ENCODE measurements at regions not wholly inside any gene's neighbourhood (a gene's known extent, or its start where the extent isn't known, plus 50 kb on each side); places are given as distances from the start of the nearest gene placed in this dataset.

DNA sequence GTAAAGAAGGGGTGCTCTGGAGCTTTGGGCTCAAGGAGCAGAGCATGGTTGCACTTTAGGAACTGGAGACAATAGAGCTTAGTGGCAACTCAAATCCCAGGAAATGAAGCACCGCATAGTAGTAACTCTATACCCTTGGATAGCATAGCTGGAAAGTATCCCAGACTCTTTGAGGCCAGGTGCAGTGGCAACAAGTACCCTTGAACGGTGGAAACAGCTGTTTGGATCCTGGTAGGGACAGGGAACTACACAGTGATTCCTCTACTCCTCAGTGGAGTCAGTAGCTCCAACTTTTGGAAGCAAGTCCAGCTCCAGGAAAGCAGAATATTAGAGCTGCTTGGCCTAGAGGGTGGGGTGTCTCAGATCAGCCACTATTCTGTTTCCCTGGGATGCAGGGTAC lies 129.0 kb upstream of the WSCD2 start:
- Histone ChIP-seq H3K4me1 (ENCODE audit: insufficient read depth) (no peaks in the 10 kb centered on the region), H3K36me3 (ENCODE audit: insufficient read depth) (no peaks in the 10 kb centered on the region), H3K27ac (ENCODE audit: low read depth) (no peak overlapping the region), H3K4me2 (no peak overlapping the region), H3K79me2 (replicated peaks; ENCODE audit: insufficient read depth) (no peaks in the 10 kb centered on the region), H3K9me2 (ENCODE audit: insufficient read depth) (no peaks in the 10 kb centered on the region), H3K4me3 (no peak overlapping the region), H2AFZ (no peak overlapping the region), H3F3A (replicated peaks; ENCODE audit: low read depth) (no peaks in the 10 kb centered on the region), H4K20me1 (replicated peaks; ENCODE audit: insufficient read depth) (no peaks in the 10 kb centered on the region), H3K27me3 (ENCODE audit: insufficient read depth) (no peaks in the 10 kb centered on the region)
- no peak overlapping the region for H3K4me3 Mint-ChIP-seq
- no peak for ATAC-seq
- no peaks in the 10 kb centered on the region; the same call in 2 of the 3 replicates for H3K9me3 Mint-ChIP-seq
- no peak for TF ChIP-seq ZNF114 (CRISPR knock-in tag; IDR thresholded peaks at IDR 0.05)
- no peak for TF ChIP-seq POLR2AphosphoS5 (IDR thresholded peaks at IDR 0.05; ENCODE audit: low read depth)
- TF ChIP-seq ZNF331 (CRISPR knock-in tag; IDR thresholded peaks at IDR 0.05; ENCODE audit: low read depth): no peak
- TF ChIP-seq STAT1 (IDR thresholded peaks at IDR 0.05; ENCODE audit: unreplicated experiment): no peak
- no peak for TF ChIP-seq NANOG (IDR thresholded peaks at IDR 0.05; ENCODE audit: borderline replicate concordance)
- TF ChIP-seq REST (IDR thresholded peaks at IDR 0.05; ENCODE audit: unreplicated experiment): no peak
- no peak for TF ChIP-seq CREB1 (CRISPR knock-in tag; IDR thresholded peaks at IDR 0.05; ENCODE audit: low read depth)
- TF ChIP-seq EZH2phosphoT487 (IDR thresholded peaks at IDR 0.05; ENCODE audit: unreplicated experiment): no peak
- TF ChIP-seq EZH2 (IDR thresholded peaks at IDR 0.05; ENCODE audit: low read depth, unreplicated experiment): no peak
- TF ChIP-seq, protein P1, sequence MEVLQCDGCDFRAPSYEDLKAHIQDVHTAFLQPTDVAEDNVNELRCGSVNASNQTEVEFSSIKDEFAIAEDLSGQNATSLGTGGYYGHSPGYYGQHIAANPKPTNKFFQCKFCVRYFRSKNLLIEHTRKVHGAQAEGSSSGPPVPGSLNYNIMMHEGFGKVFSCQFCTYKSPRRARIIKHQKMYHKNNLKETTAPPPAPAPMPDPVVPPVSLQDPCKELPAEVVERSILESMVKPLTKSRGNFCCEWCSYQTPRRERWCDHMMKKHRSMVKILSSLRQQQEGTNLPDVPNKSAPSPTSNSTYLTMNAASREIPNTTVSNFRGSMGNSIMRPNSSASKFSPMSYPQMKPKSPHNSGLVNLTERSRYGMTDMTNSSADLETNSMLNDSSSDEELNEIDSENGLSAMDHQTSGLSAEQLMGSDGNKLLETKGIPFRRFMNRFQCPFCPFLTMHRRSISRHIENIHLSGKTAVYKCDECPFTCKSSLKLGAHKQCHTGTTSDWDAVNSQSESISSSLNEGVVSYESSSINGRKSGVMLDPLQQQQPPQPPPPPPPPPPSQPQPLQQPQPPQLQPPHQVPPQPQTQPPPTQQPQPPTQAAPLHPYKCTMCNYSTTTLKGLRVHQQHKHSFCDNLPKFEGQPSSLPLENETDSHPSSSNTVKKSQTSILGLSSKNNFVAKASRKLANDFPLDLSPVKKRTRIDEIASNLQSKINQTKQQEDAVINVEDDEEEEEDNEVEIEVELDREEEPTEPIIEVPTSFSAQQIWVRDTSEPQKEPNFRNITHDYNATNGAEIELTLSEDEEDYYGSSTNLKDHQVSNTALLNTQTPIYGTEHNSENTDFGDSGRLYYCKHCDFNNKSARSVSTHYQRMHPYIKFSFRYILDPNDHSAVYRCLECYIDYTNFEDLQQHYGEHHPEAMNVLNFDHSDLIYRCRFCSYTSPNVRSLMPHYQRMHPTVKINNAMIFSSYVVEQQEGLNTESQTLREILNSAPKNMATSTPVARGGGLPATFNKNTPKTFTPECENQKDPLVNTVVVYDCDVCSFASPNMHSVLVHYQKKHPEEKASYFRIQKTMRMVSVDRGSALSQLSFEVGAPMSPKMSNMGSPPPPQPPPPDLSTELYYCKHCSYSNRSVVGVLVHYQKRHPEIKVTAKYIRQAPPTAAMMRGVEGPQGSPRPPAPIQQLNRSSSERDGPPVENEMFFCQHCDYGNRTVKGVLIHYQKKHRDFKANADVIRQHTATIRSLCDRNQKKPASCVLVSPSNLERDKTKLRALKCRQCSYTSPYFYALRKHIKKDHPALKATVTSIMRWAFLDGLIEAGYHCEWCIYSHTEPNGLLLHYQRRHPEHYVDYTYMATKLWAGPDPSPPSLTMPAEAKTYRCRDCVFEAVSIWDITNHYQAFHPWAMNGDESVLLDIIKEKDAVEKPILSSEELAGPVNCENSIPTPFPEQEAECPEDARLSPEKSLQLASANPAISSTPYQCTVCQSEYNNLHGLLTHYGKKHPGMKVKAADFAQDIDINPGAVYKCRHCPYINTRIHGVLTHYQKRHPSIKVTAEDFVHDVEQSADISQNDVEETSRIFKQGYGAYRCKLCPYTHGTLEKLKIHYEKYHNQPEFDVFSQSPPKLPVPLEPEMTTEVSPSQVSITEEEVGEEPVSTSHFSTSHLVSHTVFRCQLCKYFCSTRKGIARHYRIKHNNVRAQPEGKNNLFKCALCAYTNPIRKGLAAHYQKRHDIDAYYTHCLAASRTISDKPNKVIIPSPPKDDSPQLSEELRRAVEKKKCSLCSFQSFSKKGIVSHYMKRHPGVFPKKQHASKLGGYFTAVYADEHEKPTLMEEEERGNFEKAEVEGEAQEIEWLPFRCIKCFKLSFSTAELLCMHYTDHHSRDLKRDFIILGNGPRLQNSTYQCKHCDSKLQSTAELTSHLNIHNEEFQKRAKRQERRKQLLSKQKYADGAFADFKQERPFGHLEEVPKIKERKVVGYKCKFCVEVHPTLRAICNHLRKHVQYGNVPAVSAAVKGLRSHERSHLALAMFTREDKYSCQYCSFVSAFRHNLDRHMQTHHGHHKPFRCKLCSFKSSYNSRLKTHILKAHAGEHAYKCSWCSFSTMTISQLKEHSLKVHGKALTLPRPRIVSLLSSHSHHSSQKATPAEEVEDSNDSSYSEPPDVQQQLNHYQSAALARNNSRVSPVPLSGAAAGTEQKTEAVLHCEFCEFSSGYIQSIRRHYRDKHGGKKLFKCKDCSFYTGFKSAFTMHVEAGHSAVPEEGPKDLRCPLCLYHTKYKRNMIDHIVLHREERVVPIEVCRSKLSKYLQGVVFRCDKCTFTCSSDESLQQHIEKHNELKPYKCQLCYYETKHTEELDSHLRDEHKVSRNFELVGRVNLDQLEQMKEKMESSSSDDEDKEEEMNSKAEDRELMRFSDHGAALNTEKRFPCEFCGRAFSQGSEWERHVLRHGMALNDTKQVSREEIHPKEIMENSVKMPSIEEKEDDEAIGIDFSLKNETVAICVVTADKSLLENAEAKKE (CRISPR knock-in tag; IDR thresholded peaks at IDR 0.05): no peak
- H3K36me3 Mint-ChIP-seq (ENCODE audit: low read depth): no peaks in the 10 kb centered on the region
- no peaks in the 10 kb centered on the region for H3K4me1 Mint-ChIP-seq
- H3K27ac Mint-ChIP-seq: no peak overlapping the region
- no peak for DNase-seq (ENCODE audit: low spot score)
- peaks cover 4% of the 10 kb centered on the region for H3K27me3 Mint-ChIP-seq (ENCODE audit: insufficient read depth, low read depth, poor library complexity)

Data from GM23338 (cell line).